Activated CD8-positive, alpha-beta memory T cell treated with anti-CD3 and anti-CD28 coated beads for 36 hours (primary cell): ENCODE measurements at regions not wholly inside any gene's neighbourhood (a gene's known extent, or its start where the extent isn't known, plus 50 kb on each side); places are given as distances from the start of the nearest gene placed in this dataset.
"Not testable (repeated sequence)": the region's sequence is repeated elsewhere in the genome, so short reads cannot be mapped to it uniquely, and the experiment has no call there.

Source experiments
- CTCF ChIA-PET: fragments of 350-600 bp; sonication (Branson Sonifier 250); formaldehyde crosslinking; loops from one replicate; lab custom pipeline; 2021; ENCODE audit warnings: antibody characterized with exemption; lab: Charles Lee
- POLR2A ChIA-PET: fragments of 350-600 bp; sonication (Branson Sonifier 250); formaldehyde crosslinking; loops from one replicate; lab custom pipeline; 2021; ENCODE audit warnings: antibody characterized with exemption; lab: Charles Lee

DNA sequence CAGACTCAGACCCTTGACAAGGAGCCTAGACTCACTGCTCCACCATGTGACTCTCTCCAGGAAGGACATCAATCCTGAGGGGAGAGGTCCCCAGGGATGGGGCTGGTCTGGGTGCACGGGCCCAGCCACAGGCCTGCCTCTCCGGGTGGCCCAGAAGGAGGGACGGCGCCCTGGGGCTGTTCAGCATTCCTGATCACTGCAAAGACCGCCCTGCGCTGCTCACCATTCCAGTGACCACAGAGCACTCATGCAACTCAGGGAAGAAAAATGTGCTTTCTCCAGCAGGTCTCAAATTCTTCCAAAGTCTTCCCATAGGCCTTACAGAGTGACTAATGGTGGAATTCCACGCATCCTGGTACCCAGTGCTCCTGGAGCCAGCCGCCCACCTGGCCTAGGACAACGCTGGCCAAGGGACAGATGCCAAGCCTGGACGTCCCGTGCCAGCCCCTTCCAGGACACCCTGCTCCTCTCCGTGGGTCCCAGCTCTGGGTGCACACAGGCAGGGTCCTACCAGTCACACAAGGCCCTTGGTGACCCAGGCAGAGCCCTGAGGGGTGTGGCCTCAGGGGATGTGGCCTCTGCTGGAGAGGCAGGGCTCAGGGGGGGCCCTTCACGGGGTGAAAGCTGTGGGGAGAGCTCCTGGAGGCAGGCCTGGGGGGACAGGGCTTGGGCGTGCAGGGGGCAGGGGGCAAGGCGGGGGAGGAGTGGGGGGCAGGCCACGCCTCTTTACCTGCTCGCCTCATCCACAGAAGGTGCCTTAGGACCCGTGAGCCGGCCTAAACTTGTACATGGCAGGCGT is 178.8 kb downstream of the IGLL1 start:
- ChIA-PET POLR2A (no interaction called here), CTCF (interaction anchor here (0.5 kb wide), 1 partner anchor 10 kb away, joined by 3 read pairs; no protein-coding TSS in a partner anchor)

DNA sequence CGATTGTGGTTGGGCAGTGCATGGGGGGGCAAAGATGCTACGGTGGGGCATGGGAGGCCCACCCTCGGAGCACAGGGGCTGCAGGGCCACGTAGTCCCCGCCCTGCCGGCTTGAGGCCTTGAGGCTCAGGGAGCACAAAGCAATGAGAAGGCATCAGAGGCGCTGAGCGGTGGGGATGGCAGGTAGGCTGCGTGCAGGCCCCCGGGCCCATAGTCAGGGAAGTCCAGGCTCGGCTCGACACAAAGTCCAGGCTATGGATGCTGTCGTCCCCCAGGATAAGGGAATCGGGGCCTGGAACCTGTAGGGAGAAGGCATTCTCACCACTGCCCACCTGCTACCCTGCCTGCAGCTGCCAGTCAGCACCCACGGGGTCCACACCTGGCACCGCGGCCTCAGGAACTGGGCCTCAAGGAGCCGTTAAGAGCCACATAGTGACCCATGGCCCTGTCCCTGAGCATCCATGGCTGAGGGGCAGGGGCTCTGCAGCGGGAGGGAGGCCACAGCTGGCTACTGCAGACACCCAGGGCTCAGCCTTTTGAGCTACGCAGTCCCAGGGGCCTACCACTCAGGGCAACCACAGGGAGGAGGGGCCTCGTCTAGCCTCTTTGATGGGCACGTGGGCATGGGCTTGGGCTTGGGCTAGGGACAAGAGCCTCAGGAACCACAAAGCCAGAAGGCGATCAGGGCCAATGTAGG is 179.7 kb downstream of the IGLL1 start:
- ChIA-PET CTCF (interaction anchor here (0.5 to 1.4 kb wide), 2 partner anchors 10 to 15 kb away, joined by 3 to 4 read pairs; no protein-coding TSS in a partner anchor), POLR2A (no interaction called here)

DNA sequence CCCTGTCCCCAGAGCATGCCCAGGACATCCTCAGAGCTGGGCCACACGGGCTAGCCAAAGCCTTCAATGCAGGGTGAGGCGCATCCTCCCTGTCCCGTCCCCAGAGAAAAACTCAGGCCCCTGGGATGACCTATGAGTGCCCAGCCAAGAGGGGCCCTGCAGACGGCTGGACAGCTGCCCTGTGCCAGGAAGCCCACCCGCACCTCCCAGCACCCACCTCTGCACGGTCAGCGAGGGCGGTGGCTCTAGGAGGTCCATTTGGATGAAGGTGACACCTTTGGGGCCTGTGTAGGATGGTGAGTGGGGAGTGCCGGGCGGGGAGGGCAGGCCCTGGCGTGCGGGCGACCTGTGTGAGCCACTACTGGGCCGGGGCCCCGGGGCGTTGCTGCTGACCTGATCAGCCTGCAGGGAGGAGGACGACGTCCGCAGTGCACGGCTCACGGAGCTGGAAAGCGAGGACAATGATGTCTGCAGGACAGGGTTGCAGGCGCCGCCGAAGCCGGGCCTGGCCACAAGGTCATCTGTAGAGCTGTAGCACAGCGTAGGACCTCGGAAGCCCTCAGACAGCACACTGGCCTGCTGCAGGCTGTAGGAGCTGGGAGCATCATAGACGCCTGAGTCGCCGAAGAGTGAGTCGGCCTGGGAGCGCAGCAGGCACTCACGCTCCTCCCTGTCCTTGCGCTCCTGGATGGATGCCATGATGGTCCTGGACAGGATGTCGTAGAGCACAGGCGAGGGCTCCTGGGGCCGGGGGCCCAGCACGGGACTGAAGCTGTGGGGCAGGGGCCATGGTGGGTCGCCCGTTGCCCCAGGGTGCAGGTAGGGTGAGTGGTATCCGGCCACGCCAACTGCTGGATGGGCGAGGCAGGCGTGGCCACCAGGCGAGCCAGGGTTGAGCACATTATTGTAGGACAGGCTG is 180.5 kb downstream of the IGLL1 start:
- POLR2A ChIA-PET = no interaction called here
- CTCF ChIA-PET = interaction anchor here (1.4 kb wide), 1 partner anchor 14 kb away, joined by 4 read pairs; no protein-coding TSS in a partner anchor

DNA sequence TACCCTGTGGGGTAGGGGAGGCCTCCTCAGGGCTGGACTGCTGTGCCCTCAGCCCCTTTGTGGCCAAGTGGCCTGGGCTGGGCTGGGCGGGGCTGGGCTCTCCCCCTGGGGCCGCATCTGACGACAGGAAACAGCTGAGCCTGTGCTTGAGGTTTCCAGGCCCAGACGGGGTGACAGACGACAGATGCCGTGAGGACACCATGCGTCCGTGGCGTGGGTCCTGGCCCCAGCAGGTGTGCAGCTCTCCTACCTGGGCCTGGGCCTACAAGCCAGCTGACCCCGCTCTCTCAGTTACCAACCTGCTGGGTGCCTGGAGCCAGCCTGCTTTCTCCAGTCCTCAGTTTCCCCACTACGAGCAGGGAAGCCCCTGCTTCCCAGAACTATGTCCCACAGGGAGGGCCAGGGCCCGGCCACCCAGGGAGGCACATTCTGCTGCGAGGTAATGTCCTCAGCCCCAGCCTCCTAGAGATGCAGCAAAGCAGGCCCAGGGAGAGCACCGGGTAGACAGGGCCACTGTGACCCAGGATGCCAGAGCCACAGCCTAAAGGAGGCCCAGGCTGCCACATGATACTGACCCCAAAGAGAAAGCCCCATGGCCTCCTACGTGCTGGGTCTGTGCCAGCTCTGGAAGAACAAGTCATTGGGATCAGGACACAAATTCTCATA is 181.3 kb downstream of the IGLL1 start:
- CTCF ChIA-PET = interaction anchor here (1.4 kb wide), 1 partner anchor 13 kb away, joined by 4 read pairs; no protein-coding TSS in a partner anchor

DNA sequence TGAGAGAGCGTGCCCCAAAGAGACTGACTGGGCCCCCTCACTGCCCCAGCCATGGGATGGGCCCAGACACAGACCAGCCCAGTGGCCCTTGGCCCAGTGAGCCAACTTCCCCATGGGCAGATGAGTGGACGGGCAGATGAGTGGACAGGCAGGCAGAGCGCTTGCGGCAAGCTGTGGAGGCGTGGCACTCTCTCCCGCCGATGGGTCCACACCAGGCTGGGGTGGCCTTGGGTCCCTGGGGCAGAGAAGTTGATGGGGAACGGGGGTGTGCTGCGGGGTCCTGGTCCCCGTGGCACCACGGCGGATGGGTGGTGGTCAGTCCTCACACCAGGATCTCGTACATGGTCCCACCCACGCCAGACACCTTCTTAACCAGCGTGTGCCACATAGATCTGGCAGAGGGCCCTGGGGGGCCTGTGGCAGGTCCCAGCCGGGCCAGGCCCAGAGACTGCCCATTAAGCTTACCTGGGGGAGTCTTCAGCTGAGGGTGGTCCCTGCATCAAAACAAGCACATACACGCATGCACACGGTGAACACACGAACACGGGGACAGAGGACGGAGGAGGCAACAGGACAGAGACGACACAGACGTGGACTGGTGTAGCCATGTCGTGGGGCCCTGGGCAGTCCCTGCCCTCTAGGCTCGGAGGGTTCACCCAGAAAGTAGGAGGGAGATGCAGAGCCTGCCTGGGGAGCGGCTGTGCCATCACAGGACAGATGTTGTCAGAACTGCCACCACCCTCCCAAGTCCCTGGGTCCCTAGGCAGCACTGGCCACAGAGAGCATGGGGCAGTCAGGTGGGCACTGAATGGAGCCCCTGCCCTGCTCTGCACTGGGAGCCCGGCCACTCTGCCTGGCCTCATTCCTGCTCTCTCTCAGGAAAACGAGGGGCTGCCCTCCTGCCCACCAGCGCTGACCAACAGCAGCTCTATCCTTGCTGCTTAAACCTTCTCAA is 182.2 kb downstream of the IGLL1 start:
- ChIA-PET POLR2A (no interaction called here), CTCF (no interaction called here)

More for the DNA sequence above, 181.3 kb downstream of the IGLL1 start:
- POLR2A ChIA-PET = no interaction called here

DNA sequence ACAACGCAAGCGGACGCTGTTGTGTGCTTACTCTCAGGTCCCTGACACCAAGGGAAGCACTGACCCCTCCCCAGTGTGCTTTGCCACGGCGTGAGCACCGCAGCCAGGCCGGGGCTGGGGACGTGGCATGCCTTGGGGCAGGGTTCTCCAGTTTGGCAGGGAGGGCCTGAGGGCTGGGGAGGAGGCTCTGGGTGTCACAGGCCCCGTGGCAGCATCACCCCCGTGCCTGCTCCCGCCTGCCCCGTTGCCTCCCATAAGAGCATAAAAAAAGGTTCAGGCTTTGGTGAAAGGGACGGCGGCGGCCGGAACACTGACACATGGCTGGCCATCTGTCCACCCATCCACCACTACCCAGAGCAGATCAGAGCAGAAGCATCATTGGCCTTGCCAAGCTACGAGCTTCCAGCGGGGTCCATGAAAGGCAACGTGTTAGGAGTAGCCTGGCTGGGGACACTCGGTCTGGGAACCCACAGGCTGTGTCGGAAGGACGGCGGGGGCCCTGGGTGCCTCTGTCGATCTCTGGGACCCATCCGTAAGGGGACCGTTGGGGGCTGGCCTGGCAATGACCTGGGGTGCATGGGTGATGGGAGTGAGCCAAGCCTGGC is 183.0 kb downstream of the IGLL1 start:
- CTCF ChIA-PET = no interaction called here
- POLR2A ChIA-PET = no interaction called here

DNA sequence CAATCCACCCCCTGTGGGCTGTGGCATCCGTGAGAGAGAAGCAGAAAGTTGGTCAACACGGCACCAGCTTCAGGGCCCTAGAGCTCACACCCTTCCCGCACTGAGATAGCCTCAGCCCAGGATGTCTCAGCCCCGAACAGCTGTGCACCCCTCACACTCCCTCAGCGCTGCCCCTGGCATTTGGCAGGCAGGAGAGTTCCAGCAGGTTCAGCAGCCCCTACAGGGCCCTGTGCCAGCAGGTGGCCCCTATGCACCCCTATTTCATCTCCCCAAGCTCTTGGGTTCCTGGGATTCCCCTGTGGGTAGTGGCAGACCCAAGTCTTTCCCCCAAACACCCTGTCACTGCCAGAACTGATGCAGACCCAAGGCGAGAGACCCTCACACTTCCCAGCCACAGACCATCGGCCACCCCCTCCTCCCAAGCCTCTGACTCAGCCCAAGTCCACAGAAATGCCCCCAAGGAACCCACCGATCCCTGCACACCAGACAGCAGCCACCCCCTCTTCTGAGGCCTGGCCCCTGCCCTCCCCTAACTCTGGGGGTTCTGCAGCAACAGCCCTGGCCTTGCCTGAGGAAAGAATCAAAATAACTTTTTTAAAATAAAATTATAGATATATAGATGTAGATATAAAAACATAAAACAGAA is 183.6 kb downstream of the IGLL1 start:
- POLR2A ChIA-PET = no interaction called here
- CTCF ChIA-PET = no interaction called here

DNA sequence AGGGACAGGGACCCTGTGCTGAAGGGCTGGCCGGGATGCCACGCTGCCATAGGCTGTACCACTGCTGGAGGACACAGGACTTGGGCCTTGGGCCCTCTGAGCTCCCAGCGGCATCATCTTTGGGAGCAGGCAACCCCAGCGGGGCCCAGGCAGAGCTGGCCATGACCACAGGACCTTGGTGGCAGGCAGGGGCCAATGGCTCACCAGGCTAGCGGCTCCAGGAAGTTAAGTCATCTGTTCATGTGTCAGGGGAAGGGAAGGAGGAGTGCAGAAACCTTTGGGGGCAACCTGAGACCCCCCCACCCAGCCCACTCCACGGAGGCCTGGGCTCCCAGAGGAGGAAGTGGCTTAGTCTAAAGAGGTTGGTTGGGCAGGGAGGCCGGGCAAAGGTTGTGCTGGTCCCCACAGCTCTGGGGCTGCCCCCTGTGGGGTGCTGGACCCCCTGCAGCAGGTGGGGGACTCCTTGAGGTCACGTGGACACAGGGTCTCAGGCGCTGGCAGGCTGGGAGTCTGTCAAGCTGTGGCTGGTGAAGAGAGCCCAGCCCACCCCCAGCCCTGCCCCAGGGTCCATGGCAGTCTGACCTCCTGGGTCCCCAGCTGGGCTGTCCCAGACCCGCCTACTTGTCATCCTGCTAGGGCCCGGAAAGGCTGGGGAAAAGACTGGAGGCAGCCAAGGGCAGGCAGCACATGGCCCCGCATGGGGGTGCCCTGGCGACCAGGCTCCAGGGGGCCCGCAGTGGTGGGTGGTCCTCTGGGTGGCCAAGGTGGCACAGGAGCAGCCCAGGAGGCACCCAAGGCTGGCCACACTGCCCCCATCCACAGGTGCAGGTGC is 184.3 kb downstream of the IGLL1 start:
- ChIA-PET CTCF (no interaction called here), POLR2A (no interaction called here)

DNA sequence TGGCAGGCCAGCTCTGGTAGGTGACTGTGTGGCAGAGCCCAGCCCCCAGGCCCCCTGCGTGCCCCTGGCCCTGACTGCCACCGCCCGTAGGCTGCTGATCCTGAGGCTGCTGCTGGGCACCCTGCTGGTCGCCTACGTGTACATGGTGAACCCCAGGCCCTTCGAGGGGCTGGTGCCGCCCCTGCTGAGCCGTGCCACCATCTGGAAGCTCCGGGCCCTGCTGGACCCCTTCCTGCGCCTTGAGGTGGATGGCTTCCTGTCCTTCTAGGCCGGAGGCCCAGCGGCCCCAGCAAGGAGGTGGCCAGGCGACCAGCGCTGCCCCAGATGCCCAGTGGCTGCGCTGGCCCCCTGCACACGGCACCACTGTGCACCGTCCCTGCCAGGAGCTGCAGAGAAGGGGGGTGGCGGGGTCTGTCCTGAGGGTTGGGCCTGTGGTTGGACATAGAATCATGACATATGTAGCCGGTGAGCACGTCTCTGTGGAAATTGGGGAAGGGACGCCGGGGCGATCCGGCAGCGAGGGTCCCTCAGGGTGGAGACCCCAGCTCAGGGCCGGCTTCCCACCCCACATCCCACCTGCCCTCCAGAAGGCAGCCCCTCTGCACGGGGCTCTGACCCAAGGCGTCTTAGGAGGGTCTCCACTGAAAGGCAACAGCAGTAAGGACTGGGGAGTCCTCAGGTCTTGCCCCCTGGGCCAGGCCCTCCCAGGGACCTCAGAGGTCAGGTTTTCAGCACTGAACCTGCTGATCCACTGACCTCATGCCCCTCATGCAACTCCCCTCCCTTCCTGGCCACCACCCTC is 185.4 kb downstream of the IGLL1 start:
- CTCF ChIA-PET = no interaction called here
- POLR2A ChIA-PET = no interaction called here

DNA sequence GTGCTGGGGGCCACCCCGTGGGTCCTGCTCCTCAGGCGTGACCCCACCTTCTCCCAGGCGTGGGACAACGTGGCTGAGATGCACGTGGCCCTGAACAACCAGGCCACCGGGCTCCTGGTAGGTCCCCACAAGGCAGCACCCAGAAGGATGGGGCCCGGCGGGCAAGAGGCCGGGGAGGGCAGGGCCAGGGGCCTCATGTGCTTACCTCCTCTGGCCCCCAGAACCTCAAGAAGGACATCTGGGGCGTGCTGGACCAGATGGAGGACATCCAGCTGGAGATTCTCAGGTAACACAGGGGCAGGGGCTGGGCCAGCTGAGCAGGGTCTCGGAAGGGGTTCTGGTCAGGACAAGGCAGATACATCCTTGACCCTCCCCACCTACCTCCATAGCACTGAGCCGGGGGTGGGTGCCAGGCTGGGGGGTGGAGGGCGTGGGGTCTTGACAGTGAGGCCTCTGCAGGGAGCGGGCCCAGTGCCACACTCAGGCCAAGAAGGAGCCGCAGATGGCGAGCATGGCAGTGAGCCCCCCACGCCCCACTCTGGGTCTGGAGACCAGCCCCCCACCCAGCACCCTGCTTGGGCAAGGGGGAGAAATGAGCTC is 186.3 kb downstream of the IGLL1 start:
- ChIA-PET POLR2A (no interaction called here), CTCF (no interaction called here)

DNA sequence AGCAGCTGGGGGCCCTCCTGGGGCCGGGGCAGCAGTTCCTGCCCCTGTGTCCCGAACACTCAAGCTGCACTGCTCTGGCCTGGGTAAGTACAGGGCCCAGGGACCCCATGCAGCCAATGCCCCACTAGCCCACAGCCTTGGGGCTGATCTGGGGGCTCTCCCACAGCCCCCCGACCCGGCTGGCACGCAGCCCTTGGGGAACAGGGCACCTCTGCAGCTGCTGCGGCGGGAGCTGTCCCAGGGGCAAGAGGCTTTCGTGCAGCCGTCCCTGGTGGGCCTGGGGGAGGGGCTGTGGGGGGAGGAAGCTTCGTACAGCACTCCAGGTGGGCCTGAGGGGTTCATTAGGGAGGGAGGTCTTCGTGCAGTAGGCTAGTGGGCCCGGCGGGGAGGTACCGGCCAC is 186.9 kb downstream of the IGLL1 start:
- CTCF ChIA-PET, POLR2A ChIA-PET: not testable (repeated sequence)

DNA sequence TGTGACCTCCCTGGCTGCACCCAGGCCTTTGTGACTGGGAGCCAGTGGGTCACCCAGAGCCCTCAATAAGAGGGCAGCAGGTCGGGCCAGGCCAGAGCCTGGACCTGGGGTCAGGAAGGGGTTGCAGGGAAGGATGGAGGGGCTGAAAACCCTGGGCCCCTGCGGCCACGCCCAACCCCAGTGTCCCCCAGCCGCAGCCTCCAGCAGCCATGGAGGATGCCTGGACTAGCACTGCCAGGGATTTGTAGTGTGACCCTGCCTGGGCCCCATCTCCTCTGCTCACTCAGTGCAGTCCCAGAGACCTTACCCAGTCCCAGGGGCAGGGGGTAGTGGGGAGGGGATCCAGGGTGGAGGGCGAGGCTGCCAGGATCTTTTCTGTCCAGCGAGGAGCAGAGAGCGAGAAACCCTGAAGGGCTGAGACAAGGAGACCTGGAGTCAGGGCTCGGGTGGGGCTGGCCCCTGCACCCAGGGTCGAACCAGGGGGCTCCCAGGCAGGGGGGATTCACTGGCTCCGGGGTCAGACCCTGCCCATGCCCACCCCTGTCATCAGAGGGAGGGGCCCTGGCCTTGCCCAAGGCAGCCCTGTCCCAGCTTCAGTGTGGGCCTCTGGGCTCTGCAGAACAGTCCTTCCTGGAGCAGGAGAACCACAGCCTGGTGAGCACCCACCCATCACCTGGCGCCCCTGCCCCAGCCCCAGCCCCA is 187.5 kb downstream of the IGLL1 start:
- CTCF ChIA-PET = interaction anchor here (0.6 kb wide), 1 partner anchor 15 kb away, joined by 4 read pairs; no protein-coding TSS in a partner anchor
- POLR2A ChIA-PET = no interaction called here

DNA sequence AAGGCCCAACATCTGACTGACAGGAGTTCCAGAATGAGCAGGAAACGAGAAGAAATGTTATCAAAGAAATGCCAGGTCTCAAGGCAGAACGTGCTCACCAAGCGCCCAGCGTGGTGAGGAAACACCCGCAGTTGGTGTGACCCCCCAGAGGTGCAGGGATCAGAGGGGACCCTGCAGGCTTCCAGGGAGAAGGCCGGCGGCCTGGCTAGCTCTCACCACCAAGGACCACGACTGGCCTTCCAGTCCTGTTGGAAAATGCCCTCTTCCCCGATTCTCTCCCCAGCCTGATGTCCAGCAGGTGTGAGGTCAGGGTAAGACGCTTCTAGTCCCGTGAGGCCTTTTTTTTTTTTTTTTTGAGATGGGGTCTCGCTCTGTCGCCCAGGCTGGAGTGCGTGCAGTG is 189.1 kb downstream of the IGLL1 start:
- ChIA-PET CTCF (interaction anchor here (0.7 kb wide), 1 partner anchor 10 kb away, joined by 3 read pairs; no protein-coding TSS in a partner anchor), POLR2A (no interaction called here)

DNA sequence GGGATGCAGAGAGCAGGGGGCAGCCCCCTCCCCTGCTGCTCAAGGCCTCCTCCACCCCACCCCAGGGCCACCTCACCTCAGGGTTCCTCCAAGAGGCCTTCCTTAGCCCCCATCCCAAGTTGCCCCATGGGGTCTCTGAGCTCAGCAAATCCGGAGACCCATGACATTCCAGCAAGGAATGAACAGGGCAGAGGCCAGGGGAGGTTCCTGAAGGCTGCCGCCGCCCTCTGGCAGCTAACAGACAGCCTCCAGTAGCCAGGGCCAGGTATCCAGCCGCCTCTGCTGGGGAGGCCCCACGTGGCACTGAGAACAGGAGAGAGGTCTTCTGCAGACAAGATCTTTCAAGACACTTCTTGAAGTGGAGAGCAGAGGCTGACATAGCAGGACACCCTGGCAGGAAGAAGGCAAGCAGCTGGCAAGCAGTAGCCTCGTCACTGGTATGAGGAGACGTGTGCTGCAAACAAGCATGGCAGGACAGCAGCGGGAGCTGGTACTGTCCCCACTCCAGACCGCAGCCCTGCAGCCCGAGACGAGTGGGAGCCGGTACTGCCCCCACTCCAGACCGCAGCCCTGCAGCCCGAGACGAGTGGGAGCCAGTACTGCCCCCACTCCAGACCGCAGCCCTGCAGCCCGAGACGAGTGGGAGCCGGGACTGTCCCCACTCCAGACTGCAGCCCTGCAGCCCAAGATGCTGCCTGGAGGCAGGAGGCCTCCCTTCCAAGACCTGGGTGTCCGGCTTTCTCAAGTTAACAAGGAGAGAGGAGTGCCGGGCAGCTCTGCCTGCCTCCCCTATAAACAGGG is 190.6 kb downstream of the IGLL1 start:
- ChIA-PET CTCF (no interaction called here), POLR2A (no interaction called here)
